HG03354 (cell line): ENCODE measurements at regions not wholly inside any gene's neighbourhood (a gene's known extent, or its start where the extent isn't known, plus 50 kb on each side); places are given as distances from the start of the nearest gene placed in this dataset.

Experiments used
- ATAC-seq: cut with Tn5 transposase; IDR thresholded peaks from one replicate; pipeline ENCODE4 v1.9.1; 2021; ENCODE audit warnings: mild to moderate bottlenecking; ENCODE audit not compliant: unreplicated experiment, poor library complexity, severe bottlenecking

DNA sequence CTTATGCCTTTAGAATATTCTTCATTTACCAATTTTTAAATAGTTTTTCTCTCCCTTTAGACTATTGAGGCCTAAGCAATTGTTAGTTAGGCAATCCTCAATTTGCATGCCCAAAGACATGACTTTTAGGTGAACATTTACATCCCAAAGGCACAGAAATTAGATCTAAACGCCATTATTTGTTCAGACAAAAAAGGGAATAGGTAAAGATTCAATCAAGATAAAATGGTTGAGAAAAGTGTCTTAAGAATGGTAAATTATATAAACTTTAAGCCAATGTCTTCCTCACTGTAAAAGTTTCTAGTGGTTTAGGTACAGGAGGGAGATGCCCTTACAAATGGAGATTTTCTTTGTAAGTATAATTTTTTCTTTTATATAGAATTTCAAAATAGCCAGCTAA, 50.2 kb upstream of the MME start:
- ATAC-seq: no peak

DNA sequence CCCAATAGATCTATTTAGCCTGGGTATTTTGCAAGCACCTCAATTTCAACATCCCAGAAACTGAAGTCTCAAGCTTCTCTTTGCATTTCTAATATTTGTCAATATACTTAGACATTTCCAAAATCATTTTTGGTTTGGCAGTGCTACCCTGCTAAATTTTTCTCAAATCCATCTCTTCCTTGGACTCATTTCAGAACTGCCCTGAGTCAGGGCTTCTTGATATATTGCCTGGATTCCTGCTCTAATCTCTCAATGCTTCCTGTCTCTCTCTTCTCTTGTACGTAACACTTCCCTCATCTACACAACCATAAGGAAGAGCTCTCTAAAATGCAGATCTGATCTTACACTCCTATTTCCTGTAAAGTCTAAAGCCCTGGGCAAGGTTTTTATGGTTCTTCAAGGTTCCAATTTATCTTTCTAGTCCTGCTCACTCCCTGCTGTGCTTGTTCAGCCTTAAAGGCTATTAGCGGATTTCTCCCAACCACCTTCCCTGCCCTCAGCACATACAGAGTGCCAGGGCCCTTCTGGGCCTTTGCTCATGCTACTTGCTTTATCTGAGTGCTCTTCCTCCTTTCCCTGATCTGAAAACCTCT, 53.0 kb upstream of the MME start:
- no peak for ATAC-seq

DNA sequence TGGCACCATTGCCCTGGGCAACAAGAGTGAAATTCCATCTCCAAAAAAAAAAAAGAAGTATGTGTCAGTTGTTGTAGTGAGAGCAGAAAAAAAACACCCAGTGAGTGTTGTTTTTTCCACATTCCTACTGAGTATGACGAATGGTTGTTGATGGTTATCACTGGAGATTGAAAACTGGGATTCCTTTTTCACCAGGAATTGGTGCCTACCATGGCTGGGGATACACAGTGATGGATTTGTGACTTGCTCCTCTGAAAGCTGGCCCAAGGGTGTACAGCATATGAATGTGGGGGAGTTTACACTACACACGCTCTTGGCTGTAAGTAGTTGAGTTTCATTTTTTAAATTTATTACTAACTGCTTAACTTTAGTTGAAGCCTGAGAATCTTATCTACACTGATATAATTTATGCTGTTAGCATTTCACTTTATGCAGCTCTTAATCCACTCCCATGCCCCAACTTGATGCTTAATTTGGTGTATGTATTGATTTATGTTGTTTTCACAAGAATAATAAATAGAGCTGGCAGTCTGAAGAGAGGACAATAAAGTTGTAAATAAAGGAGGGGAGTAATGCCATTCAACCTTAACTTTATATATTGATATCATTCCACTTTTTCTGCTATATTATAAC, 56.0 kb upstream of the MME start:
- ATAC-seq: no peak

DNA sequence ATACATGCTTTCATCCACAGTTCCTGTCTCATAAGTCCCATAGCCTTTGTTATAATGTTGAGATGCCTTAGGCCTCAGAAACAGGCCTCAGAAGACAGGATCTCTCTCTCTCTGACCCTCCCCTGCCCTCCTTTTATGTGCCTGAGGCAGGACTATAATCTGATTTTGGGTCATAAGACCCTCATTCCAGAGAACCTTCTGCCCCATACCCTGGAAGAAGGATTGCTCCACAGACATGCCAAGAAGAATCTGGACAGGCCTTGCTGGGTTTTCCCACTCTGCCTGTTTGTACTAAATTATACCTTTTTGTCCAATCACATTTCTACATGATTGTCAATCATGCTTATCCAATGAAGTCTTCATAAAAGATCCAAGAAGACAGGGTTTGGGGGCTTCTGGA, 57.2 kb upstream of the MME start:
- no peak for ATAC-seq

DNA sequence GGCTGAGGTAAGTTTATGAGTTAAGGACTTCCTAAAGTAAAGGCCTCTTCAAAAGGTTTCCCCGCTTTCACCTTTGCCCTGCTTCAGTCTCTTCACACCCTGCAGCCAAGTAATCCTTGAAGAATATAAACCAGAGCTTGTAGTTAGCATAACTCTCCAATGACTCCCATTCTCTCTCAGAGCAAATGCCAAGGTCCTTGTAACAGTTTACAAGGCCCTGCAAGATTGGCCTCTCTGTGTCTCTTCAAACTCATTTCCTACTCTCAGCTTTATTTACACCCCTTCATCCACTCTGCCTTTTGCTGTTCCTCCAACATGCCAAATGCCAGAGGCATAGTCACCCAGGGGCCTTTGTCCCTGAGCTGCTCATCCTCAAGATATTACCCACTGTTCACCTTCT, 60.5 kb upstream of the MME start:
- no peak for ATAC-seq

DNA sequence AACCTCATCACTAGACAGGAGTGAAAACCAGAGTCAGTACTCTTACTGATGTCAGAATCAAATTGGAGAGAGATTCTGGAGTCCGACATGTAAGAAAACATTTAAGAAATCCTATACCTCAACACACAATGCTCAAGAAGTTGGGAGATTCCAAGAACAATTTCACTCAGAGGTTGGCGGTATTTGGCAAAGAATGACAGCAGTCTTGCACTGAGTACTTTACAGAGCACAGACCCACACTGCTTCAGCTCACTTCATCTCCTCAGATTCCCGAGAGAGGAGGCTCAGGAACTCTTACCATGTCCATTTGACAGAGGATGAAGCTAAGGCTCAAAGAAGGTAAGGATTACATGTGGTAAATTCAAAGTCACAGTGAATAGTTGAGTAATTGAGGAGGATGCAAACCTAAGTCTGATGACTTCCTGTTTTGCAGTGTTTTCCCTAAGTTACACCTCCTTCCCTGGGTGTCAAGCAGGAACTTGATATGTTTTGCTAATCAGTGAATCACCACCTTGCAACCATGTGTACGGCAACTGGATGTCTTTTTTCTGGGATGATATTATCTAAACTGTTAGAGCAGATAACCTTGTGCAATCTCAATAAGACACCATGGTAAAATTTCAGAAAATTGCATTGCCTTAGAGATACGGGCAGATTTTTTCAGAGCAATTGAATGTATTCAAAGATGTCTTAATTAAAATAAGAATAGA, 61.3 kb upstream of the MME start:
- no peak for ATAC-seq

DNA sequence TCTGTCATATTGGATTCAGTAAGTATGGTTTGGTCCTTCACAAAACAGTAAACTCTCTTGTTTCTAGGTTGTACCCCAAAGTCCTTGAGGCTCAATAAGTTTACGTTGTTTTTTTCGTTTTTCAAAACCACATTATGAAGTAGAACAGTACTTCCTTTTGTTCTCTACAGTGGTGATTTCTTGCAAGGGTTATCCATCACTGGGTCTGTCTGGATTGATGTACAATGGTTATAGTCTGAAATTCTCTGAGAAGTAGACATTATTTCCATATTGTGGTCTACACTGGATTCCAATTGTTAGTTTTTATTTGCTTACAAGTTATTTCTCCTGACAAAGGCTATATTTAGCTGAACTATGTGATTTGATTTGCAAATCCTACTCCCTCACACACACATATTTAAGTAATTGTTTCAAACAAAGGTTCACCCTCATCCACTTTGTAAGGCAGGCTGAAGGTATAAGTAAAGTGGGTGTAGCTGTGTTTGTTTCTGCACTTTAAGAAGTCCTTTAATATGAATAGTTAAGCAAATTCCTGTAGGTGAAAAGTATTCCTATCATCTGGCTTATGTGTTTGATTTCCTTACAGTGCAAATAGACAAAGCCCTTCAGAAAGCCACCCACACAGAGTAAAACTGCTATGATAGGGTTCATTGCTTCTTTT, 64.2 kb upstream of the MME start:
- no peak for ATAC-seq

DNA sequence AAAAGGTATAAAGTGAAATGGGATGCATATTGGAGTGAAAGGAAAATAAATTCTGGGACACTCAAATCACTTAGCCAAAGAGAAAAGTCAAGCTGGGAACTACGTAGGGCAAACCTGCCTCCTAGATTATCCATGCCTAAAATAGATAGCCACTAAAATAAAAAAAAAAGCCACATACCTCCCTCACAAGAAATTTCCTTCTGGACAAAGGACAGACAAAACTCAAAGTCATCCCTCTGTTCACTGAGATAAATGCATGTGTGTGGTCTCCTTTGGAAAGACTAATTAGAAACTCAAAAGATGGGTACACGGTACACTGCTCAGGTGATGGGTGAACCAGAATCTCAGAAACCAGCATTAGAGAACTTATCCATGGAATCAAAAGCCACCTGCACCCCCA, 65.2 kb upstream of the MME start:
- ATAC-seq: no peak

DNA sequence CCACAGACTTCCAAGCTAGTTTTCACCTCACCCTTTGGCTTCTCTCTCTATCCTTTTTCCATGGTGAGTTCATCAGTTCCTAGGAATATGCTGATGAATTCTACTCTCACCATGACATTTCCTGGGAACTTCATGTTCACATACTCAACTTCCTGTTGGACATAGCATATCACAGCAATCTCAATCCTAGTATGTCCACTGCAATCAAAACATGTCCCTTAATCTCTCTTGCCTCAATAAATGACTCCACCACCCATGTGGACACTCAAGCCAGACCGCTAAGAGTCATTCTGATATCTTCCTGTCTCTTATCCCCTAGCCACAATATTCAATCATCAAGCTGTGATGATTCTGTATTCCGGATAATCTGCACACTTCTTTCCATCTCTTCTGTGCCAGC, 66.7 kb upstream of the MME start:
- no peak for ATAC-seq

DNA sequence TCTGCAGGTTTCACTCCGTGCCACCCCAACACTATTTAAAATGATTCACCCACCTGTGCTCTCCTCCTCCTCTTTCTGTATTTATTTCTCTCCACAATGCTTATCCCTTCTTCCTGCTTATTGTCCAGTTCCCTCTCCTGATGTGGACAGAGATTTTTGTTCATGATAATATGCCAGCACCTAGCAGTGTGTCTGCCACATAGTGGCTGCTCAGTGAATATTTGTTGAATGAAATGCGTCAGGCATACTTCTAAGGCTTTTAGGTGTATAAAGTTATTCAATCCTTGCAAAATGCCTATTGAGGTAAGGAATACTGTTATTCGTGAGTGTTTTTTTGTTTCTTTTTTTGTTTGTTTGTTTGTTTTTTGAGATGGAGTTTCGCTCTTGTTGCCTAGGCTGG, 67.5 kb upstream of the MME start:
- ATAC-seq: no peak

DNA sequence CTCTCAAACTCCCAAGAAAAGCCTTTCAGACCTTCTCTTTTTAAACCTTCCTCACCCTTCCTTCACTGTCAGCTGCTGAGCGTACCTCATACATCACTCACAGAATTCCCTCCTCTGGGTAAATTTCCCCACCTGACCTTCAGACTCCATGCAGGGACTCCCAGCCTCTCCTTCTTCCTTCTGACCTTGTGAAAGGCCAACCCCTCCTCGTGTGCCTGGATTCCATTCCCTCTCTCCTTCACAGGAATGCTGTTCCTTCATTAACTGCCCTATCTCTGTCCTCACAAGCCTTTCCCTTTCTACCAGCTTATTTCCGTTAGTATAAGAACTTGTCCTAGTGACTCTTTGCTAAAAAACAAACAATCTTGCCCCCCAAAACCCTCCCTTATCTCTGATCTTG, 69.7 kb upstream of the MME start:
- no peak for ATAC-seq

DNA sequence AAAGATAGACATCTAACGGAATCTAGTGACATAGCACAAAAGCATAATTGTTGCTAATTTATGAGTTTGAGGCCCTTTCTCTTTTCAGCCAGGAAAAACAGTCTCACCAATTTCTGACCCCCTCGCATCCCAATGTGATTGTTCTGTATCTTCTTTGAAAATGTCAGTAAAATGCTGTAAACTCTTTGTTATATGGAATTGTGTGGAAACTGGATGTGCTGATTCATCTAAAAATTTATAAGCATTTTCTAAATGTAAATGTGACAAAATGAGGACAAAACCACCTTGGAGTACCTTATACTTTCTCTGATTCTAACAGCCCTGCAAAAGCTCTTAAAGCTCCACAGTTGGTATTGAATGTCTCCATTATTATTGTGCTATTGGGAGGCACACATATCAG, 70.9 kb upstream of the MME start:
- no peak for ATAC-seq

DNA sequence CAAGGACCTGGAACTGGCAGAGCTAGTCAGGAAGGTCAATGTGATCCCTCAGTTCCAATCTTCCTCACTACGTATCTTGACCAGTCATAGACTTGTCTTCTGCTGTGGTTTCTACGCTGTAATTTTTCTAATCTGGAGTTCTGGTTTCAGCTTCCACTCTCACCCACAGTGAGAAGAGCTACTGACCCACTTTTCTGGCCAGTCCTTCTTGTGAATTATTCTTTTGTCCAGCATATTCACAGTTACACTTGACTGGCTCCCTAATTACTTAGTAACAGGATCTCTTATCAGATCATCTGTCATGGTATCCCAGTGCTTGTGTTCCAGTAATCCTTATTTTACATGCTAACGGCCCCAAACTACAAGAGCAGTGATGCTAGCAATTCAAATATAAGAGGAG, 72.4 kb upstream of the MME start:
- ATAC-seq: no peak

DNA sequence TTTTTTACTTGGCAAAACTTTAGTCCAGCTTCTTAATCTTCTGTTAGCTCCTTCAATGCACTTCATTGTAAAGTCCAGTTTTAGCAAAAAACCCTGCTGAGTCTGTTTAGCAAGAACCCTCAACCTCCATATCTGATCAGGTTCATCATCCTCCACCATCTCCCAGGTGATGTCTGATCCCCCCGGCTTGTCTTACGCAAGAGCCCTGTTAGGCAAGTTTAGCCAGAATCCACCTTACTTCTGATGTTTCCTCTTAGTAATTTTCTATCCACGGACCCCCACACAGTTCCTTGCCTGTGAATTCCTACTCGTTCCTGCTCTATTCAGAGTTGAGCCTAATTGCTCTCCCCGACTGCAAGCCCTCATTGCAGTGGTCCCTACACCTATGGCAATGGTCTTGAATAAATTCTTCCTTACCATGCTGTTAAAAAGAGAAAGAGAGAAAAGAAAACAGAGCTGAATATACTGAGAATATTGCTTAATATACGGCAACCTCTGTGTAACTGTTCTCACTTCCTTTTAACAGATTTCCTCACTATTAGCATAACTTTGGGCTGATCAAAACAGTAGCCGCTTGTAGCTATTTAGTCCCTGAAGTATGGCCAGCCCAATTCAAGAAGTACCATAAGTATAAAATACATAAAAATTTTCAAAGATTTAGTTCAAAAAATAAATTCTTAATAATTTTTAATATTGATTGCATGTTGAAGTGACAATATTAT, 78.7 kb upstream of the MME start:
- ATAC-seq: no peak

DNA sequence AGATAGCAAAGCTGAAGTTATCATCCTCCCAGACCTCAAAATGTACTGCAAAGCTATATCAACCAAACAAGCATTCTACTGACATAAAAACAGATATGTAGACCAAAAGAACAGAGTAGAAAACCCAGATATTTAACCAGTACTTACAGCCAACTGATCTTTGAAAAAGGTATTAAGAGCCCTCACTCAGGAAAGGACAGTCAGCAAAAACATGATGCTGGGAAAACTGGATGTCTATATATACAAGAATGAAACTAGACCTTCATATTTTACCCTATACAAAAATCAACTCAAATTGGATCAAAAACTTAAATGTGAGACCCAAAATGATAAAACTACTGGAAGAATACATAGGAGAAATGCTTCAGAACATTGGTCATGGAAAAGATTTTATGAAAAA, 87.5 kb upstream of the MME start:
- ATAC-seq: no peak

DNA sequence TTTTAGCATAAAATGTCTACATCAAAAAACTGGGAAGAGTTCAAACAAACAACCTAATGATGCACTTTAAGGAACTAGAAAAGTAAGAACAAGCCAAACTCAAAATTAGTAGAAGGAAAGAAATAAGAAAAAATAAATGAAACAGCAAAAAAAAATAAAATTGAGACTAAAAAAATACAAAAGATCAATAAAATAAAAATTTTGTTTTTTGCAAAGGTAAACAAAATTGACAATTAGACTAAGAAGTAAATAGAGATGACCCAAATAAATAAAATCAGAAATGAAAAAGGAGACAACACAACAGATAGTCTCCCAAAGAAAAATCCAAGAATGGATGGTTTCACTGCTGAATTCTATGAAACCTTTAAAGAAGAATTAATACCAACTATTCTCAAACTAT, 89.6 kb upstream of the MME start:
- ATAC-seq: no peak

DNA sequence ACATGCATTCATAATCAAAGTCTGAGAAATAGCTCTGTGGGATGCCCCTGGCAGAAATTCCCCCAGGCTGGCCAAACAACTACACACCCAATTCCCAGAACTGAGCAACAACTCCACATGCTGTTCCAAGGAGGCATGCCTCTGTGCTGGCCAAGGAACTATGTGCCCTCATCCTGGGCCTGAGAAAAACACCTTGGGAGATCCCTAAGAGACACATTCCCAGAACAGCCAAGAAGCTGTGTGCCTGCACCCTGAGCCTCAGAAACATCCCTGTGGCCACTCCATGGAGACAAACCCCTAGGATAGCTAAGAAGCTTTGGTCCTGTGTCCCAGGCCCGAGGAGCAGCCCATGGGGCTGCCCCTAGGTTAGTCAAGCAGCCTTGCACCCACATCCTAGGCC, 92.3 kb upstream of the MME start:
- ATAC-seq: no peak

DNA sequence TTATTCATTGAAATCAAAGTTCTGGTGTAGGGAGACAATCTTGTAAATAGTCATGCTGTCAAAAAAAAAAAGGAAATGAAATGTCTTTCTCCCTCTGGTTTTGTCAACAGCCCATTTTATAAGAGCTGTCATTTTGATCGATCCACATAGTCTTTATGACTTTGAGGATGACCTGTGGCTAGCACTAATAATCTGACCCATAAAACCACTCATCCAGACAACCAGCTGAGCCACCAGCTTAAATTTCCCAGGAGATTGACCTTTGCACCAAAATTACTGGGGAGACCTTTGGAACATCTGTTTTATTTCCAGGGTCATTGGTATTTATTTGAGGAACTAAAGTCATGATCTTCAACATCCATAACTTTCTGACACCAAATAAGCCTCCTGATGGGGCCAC, 98.5 kb upstream of the MME start:
- no peak for ATAC-seq

DNA sequence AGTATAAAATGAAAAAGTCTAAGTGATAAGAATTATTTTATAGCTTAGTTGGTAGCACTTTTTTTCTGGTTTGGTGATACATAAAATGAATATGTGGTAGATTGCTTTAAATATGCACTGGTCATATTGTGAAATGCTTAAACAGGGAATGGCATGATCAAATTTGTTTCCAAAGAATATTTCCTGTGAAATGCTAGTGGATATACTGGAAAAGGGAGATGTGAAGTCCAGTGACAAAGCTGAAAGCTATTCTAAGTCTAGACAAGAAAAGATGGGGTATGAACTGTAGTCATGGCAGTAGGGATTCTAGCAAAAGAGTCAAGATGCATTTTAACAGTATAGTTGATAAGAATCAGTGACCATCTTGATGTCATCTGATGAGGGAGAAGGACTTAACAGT, 98.9 kb upstream of the MME start:
- no peak for ATAC-seq

DNA sequence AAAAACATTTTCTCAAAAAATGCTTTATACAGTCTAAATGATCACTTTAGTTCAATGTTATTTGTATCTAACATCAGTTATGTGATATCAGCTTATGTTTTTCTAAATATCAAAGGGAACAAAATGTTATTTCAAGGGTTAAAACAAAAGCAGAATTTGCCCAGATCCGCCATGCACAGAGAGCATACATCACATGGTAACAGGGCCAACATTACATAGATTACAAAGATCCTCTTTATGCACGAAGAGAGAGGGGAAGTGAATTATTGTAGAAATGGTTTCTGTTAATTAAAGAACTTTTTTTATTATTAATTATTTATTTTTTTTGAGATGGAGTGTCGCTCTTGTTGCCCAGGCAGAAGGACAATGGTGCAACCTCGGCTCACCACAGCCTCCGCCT, 100.8 kb upstream of the MME start:
- no peak for ATAC-seq
